Neural progenitor cell (in vitro differentiated cells): ENCODE measurements at regions not wholly inside any gene's neighbourhood (a gene's known extent, or its start where the extent isn't known, plus 50 kb on each side); places are given as distances from the start of the nearest gene placed in this dataset.

Experiments used
- CTCF ChIP-seq: fragments of 200-600 bp; sonication (generic); IDR thresholded peaks from 2 replicates; pipeline ENCODE4 v1.5.1; 2017; ENCODE audit warnings: antibody characterized with exemption, mild to moderate bottlenecking
- EZH2 ChIP-seq: fragments of 200-600 bp; sonication (generic); IDR thresholded peaks from 2 replicates; pipeline ENCODE4 v1.6.1; 2017; ENCODE audit warnings: antibody characterized with exemption, mild to moderate bottlenecking, moderate library complexity
- EZH2phosphoT487 ChIP-seq: fragments of 200-600 bp; sonication (generic); IDR thresholded peaks from 2 replicates; pipeline ENCODE4 v1.6.1; 2017; ENCODE audit warnings: antibody characterized with exemption

DNA sequence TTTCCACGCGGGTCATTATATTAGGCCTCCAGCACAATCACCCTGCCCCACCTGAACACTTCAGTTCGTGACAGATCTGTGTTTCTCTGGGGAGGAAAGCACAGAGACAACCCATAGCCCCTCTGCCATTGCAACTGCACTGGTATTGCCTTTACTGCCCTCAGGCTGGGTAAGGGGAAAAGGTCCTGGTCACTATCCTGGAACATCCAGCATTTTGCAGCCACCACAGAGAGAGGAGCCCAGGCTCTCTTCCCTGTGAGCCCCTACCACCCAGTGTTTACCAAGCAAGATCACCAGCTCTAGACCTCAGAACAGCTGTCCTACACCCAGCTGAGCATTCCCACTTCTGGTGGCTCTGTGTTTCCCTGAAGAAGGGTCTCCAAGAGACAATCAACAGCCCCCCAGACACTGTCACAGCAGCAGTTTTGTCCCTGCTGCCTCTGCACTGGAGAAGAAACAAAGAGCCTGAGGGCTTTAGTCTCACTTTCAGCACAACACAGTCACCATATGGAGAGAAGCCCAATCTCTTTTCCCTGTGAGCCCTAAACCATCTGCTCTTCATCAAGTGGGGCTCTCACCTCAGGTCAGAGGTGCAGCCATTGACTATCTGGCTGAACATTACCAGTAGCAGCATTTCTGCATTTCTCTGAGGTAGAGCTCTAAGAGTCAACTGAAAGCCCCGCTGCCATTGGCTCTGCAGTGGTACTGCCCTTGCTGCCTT lies 655.2 kb upstream of the FAM174A start:
- TF ChIP-seq CTCF, result no peak
- no peak for TF ChIP-seq EZH2
- TF ChIP-seq EZH2phosphoT487, result no peak
